Amniotic stem cell (primary cell): ENCODE measurements at regions not wholly inside any gene's neighbourhood (a gene's known extent, or its start where the extent isn't known, plus 50 kb on each side); places are given as distances from the start of the nearest gene placed in this dataset.
"Not testable (repeated sequence)": the region's sequence is repeated elsewhere in the genome, so short reads cannot be mapped to it uniquely, and the experiment has no call there.

Source experiments
- DNase-seq: peaks from one replicate; lab custom pipeline; 2025; lab: John Stamatoyannopoulos, UW

GRCh38 chr6:11384531-11385309 lies 152.3 kb upstream of the NEDD9 start:
- no peak for DNase-seq

GRCh38 chr6:11381801-11382513 lies 149.5 kb upstream of the NEDD9 start:
- DNase-seq = no peak

GRCh38 chr6:11380969-11381744 lies 148.7 kb upstream of the NEDD9 start:
- no peak for DNase-seq

- no peak for DNase-seq
These were observed 148.1 kb upstream of the NEDD9 start for GRCh38 chr6:11380549-11380948.

GRCh38 chr6:11379805-11380204 lies 147.3 kb upstream of the NEDD9 start:
- no peak for DNase-seq

- no peak for DNase-seq
These were observed 146.2 kb upstream of the NEDD9 start for GRCh38 chr6:11378639-11379038.

- no peak for DNase-seq
These were observed 141.9 kb upstream of the NEDD9 start for GRCh38 chr6:11374036-11375010.

GRCh38 chr6:11373208-11373607 lies 140.7 kb upstream of the NEDD9 start:
- no peak for DNase-seq

GRCh38 chr6:11372186-11372790 lies 139.8 kb upstream of the NEDD9 start:
- DNase-seq = not testable (repeated sequence)

- no peak for DNase-seq
These were observed 137.9 kb upstream of the NEDD9 start for GRCh38 chr6:11370191-11371018.

- DNase-seq = no peak
These were observed 136.3 kb upstream of the NEDD9 start for GRCh38 chr6:11368760-11369159.

- DNase-seq = no peak
These were observed 135.8 kb upstream of the NEDD9 start for GRCh38 chr6:11368264-11368663.

- no peak for DNase-seq
These were observed 135.3 kb upstream of the NEDD9 start for GRCh38 chr6:11367638-11368199.

GRCh38 chr6:11366934-11367637 lies 134.6 kb upstream of the NEDD9 start:
- no peak for DNase-seq

GRCh38 chr6:11366183-11366933 lies 133.9 kb upstream of the NEDD9 start:
- DNase-seq = no peak

- no peak for DNase-seq
These were observed 132.5 kb upstream of the NEDD9 start for GRCh38 chr6:11364971-11365397.

GRCh38 chr6:11363881-11364576 lies 131.6 kb upstream of the NEDD9 start:
- no peak for DNase-seq

- no peak for DNase-seq
These were observed 130.1 kb upstream of the NEDD9 start for GRCh38 chr6:11362564-11362963.
